Neural crest cell (in vitro differentiated cells): ENCODE measurements at regions not wholly inside any gene's neighbourhood (a gene's known extent, or its start where the extent isn't known, plus 50 kb on each side); places are given as distances from the start of the nearest gene placed in this dataset.
"Not testable (repeated sequence)": the region's sequence is repeated elsewhere in the genome, so short reads cannot be mapped to it uniquely, and the experiment has no call there.

Source experiments
- DNase-seq: peaks from one replicate; pipeline ENCODE4 v3.0.0; 2021; ENCODE audit warnings: low read depth, mixed read lengths, low spot score
- H3K27ac Mint-ChIP-seq: one replicate; pipeline ENCODE4 v1.8.0; 2021; ENCODE audit warnings: mild to moderate bottlenecking, mixed read lengths; ENCODE audit not compliant: unreplicated experiment
- H3K27me3 Mint-ChIP-seq: 2 replicates; pipeline ENCODE4 v1.8.0; 2021; ENCODE audit warnings: low read depth, mild to moderate bottlenecking, mixed read lengths
- H3K36me3 Mint-ChIP-seq: 2 replicates; pipeline ENCODE4 v1.8.0; 2021; ENCODE audit warnings: low read depth, mild to moderate bottlenecking, mixed read lengths
- H3K4me1 Mint-ChIP-seq: 2 replicates; pipeline ENCODE4 v1.8.0; 2021; ENCODE audit warnings: mixed read lengths
- H3K4me3 Mint-ChIP-seq: one replicate; pipeline ENCODE4 v1.8.0; 2021; ENCODE audit warnings: mild to moderate bottlenecking, mixed read lengths
- H3K9me3 Mint-ChIP-seq: 2 replicates; pipeline ENCODE4 v1.8.0; 2021; ENCODE audit warnings: mixed read lengths
- TF ChIP-seq, protein P1 (sequence below): fragments of 200-600 bp; sonication (generic); conservative IDR thresholded peaks from 2 replicates; pipeline ENCODE4 v1.5.0; 2021; ENCODE audit warnings: antibody characterized with exemption, mild to moderate bottlenecking

DNA sequence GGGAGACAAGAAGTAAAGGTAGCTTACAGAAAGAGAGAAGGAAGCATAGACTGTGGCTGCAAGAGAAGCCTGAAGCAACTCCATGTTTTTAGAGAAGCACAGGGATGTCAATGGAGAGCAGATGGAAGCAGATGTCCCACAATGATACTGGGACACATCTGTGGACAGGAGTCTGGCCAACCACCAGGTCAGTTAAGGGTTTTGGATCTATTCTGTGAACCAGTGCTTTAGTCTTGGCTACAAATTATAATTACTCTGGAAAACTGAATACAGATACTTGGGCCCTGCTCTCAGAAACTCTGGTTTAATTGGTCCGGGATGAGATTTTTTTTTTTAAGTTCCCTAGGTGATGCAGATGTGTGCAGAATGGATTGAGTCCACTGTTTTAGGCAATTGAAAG lies 592.8 kb downstream of the CSNK1G3 start:
- H3K27ac Mint-ChIP-seq, result no peak overlapping the region
- no peak for DNase-seq
- peaks cover 6% of the 10 kb centered on the region for H3K4me1 Mint-ChIP-seq
- H3K27me3 Mint-ChIP-seq, result no peaks in the 10 kb centered on the region
- H3K4me3 Mint-ChIP-seq, result no peak overlapping the region
- peaks cover 2% of the 10 kb centered on the region for H3K36me3 Mint-ChIP-seq
- TF ChIP-seq, protein P1, sequence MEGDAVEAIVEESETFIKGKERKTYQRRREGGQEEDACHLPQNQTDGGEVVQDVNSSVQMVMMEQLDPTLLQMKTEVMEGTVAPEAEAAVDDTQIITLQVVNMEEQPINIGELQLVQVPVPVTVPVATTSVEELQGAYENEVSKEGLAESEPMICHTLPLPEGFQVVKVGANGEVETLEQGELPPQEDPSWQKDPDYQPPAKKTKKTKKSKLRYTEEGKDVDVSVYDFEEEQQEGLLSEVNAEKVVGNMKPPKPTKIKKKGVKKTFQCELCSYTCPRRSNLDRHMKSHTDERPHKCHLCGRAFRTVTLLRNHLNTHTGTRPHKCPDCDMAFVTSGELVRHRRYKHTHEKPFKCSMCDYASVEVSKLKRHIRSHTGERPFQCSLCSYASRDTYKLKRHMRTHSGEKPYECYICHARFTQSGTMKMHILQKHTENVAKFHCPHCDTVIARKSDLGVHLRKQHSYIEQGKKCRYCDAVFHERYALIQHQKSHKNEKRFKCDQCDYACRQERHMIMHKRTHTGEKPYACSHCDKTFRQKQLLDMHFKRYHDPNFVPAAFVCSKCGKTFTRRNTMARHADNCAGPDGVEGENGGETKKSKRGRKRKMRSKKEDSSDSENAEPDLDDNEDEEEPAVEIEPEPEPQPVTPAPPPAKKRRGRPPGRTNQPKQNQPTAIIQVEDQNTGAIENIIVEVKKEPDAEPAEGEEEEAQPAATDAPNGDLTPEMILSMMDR, result no peak
- peaks cover 2% of the 10 kb centered on the region for H3K9me3 Mint-ChIP-seq

DNA sequence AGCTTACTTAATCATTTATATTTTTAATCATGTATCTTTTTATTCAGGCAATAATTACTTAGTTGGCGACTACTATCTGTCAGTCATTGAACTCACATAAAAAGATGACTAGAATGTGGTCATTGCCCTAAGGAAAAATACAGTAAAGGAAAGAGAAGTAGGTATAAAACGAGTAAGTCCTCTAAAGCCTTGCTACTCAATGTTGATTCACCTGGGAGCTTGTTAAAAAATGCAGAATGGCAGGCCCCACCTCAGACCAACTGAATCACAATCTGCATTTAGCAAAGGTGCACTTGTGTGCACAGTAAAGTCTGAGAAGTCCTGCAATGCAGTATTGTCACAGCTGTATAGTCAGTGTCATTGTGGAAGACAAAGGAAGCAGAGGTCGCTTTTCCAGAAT lies 592.4 kb downstream of the CSNK1G3 start:
- H3K4me1 Mint-ChIP-seq, result peaks cover 6% of the 10 kb centered on the region
- H3K27me3 Mint-ChIP-seq, result no peaks in the 10 kb centered on the region
- DNase-seq, result no peak
- H3K4me3 Mint-ChIP-seq, result no peak overlapping the region
- TF ChIP-seq, protein P1, result no peak
- peaks cover 2% of the 10 kb centered on the region for H3K36me3 Mint-ChIP-seq
- H3K9me3 Mint-ChIP-seq, result peaks cover 2% of the 10 kb centered on the region
- no peak overlapping the region for H3K27ac Mint-ChIP-seq

DNA sequence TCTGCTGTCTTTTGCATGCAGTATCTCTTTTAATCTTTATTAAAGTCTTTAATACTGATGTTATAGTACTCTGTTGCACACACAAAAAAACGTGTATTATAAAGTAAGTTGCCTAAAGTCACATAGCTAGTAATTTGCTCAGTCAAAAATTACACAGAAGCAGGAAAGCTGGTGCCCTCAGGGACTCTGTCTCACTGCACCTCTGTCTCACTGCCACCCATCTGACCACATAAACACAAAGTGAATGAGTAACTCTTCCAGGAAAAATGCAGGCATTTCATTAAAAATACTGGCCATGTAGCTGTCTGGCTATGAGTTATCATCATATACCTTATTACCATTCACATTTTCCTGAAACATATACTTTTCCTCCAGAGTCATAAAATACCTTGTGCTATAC lies 591.7 kb downstream of the CSNK1G3 start:
- Mint-ChIP-seq H3K4me3 (no peak overlapping the region), H3K27me3 (no peaks in the 10 kb centered on the region), H3K9me3 (peaks cover 2% of the 10 kb centered on the region), H3K27ac (no peak overlapping the region), H3K36me3 (peaks cover 2% of the 10 kb centered on the region), H3K4me1 (peaks cover 6% of the 10 kb centered on the region)
- DNase-seq, result no peak
- TF ChIP-seq, protein P1, result no peak

- H3K4me1 Mint-ChIP-seq, DNase-seq, H3K9me3 Mint-ChIP-seq, H3K27me3 Mint-ChIP-seq, H3K36me3 Mint-ChIP-seq, H3K4me3 Mint-ChIP-seq: not testable (repeated sequence)
- H3K27ac Mint-ChIP-seq, result peak overlapping the region; percentile 17
Measured at GRCh38 chr5:124103056-124103455, 591.1 kb downstream of the CSNK1G3 start.

DNA sequence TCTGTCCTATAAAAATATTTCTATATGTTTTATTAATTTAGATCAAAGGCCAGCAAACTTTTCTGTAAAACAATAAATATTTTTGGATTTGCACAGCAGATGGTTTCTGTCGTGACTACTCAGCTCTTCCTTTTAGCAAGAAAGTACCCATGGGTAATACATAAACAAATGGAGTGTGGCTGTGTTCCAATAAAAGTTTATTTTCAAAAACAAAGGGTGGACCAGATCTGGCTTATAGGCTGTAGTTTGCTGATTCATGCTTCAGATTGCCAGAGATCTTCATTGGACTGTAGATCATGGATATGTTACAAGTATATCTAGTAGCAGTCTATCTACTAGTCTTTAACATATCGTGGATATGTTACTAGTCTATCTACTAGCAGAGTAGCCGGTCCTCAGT lies 590.5 kb downstream of the CSNK1G3 start:
- Mint-ChIP-seq H3K27ac (no peak overlapping the region), H3K27me3 (no peaks in the 10 kb centered on the region), H3K9me3 (peaks cover 2% of the 10 kb centered on the region), H3K4me1 (peaks cover 6% of the 10 kb centered on the region), H3K4me3 (no peak overlapping the region), H3K36me3 (no peaks in the 10 kb centered on the region)
- no peak for DNase-seq
- TF ChIP-seq, protein P1, result no peak

DNA sequence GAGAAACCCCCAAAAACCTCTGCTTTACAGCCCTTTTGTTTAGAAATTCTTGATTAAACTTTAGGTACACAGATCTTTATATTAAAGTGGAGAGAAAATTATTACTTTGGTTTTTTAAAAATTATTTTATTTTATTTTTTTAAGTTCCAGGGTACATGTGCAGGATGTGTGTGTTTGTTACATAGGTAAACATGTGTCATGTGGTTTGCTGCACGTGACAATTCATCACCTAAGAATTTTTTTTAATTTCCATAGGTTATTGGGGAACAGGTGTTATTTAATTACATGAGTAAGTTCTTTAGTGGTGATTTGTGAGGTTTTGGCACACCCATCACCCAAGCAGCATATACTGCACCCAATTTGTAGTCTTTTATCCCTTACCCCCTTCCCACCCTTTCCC lies 581.7 kb downstream of the CSNK1G3 start:
- Mint-ChIP-seq H3K4me1 (peaks cover 17% of the 10 kb centered on the region), H3K9me3 (peaks cover 23% of the 10 kb centered on the region), H3K27me3 (no peaks in the 10 kb centered on the region), H3K27ac (no peak overlapping the region), H3K36me3 (peaks cover 17% of the 10 kb centered on the region), H3K4me3 (no peak overlapping the region)
- TF ChIP-seq, protein P1, result no peak
- no peak for DNase-seq
